ENCODE measurements at regions not wholly inside any gene's neighbourhood (a gene's known extent, or its start where the extent isn't known, plus 50 kb on each side); places are given as distances from the start of the nearest gene placed in this dataset.
"Not testable (repeated sequence)": the region's sequence is repeated elsewhere in the genome, so short reads cannot be mapped to it uniquely, and the experiment has no call there.

- peaks cover 2 to 6% (median 5%) of the 10 kb centered on the region in 3 donors for H3K27me3 Mint-ChIP-seq (ENCODE audit: low read depth in 3 of 3)
- no peaks in the 10 kb centered on the region for H3K4me1 Mint-ChIP-seq
- H3K9me3 Mint-ChIP-seq: peaks cover 0 to 9% (median 2%) of the 10 kb centered on the region in 6 donors
- H3K36me3 Mint-ChIP-seq: no peaks in the 10 kb centered on the region
- no peak for DNase-seq
- H3K4me3 Mint-ChIP-seq: no peak overlapping the region
- H3K27ac Mint-ChIP-seq: no peak overlapping the region
Measured at GRCh38 chr4:79850626-79851025, 222.4 kb downstream of the ANTXR2 start.

GRCh38 chr4:79848329-79848728, 224.7 kb downstream of the ANTXR2 start:
- DNase-seq: no peak
- Mint-ChIP-seq H3K27ac (no peak overlapping the region), H3K9me3 (peaks cover 8 to 17% (median 12%) of the 10 kb centered on the region in 6 donors), H3K4me3 (no peak overlapping the region), H3K36me3 (peaks cover 0 to 3% (median 0%) of the 10 kb centered on the region in 3 donors), H3K4me1 (no peaks in the 10 kb centered on the region), H3K27me3 (ENCODE audit: low read depth in 3 of 3) (peaks cover 3 to 5% (median 3%) of the 10 kb centered on the region in 3 donors)

- Mint-ChIP-seq H3K4me1 (no peaks in the 10 kb centered on the region), H3K36me3 (peaks cover 0 to 3% (median 0%) of the 10 kb centered on the region in 3 donors), H3K4me3 (no peak overlapping the region), H3K27ac (no peak overlapping the region), H3K27me3 (ENCODE audit: low read depth in 3 of 3) (peaks cover 3% of the 10 kb centered on the region in 3 donors), H3K9me3 (peaks cover 10 to 22% (median 18%) of the 10 kb centered on the region in 6 donors)
- no peak for DNase-seq
Measured at GRCh38 chr4:79847411-79847810, 225.6 kb downstream of the ANTXR2 start.

- DNase-seq: no peak
- Mint-ChIP-seq H3K4me3 (no peak overlapping the region), H3K4me1 (no peaks in the 10 kb centered on the region), H3K27ac (no peak overlapping the region), H3K36me3 (peaks cover 0 to 4% (median 3%) of the 10 kb centered on the region in 3 donors), H3K9me3 (peaks cover 17 to 33% (median 22%) of the 10 kb centered on the region in 6 donors), H3K27me3 (ENCODE audit: low read depth in 3 of 3) (peaks cover 0 to 3% (median 3%) of the 10 kb centered on the region in 3 donors)
Measured at GRCh38 chr4:79842162-79842561, 230.9 kb downstream of the ANTXR2 start.

DNA sequence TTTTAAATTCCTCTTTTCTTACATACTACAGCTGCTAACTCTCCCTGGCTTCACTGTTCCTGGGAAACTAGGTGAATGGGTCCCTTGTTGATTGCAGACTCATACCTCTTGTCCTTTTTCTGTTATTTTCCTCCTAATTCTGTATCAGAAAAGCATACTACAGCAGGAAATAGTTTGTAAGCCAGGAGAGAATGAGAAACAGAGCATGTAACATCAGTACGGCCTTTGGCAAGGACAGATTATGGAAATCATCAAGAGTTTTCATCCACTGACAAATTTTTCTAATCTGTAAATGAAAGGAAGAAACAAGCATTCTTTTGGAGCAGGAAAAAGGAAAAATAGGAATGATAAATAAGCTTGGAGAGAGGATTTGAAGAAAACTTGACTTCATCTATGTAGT, 239.2 kb downstream of the ANTXR2 start:
- peaks cover 0 to 9% (median 4%) of the 10 kb centered on the region in 3 donors for H3K27me3 Mint-ChIP-seq (ENCODE audit: low read depth in 3 of 3)
- H3K4me3 Mint-ChIP-seq: no peak overlapping the region
- no peak overlapping the region for H3K27ac Mint-ChIP-seq
- no peaks in the 10 kb centered on the region for H3K36me3 Mint-ChIP-seq
- no peak for DNase-seq
- H3K9me3 Mint-ChIP-seq: peaks cover 0 to 14% (median 4%) of the 10 kb centered on the region in 6 donors
- H3K4me1 Mint-ChIP-seq: no peaks in the 10 kb centered on the region

GRCh38 chr4:79831701-79832514, 241.1 kb downstream of the ANTXR2 start:
- H3K36me3 Mint-ChIP-seq: no peaks in the 10 kb centered on the region
- DNase-seq: no peak
- H3K9me3 Mint-ChIP-seq: peaks cover 0 to 9% (median 3%) of the 10 kb centered on the region in 6 donors
- peaks cover 0 to 6% (median 4%) of the 10 kb centered on the region in 3 donors for H3K27me3 Mint-ChIP-seq (ENCODE audit: low read depth in 3 of 3)
- H3K4me3 Mint-ChIP-seq: no peak overlapping the region
- H3K4me1 Mint-ChIP-seq: no peaks in the 10 kb centered on the region
- no peak overlapping the region for H3K27ac Mint-ChIP-seq

- peaks cover 0 to 4% (median under 1%) of the 10 kb centered on the region in 6 donors for H3K9me3 Mint-ChIP-seq
- no peaks in the 10 kb centered on the region for H3K4me1 Mint-ChIP-seq
- H3K27me3 Mint-ChIP-seq (ENCODE audit: low read depth in 3 of 3): peaks cover 0 to 6% (median 4%) of the 10 kb centered on the region in 3 donors
- H3K36me3 Mint-ChIP-seq: no peaks in the 10 kb centered on the region
- H3K27ac Mint-ChIP-seq: no peak overlapping the region
- no peak overlapping the region for H3K4me3 Mint-ChIP-seq
- DNase-seq: no peak
Measured at GRCh38 chr4:79831119-79831528, 241.9 kb downstream of the ANTXR2 start.

DNA sequence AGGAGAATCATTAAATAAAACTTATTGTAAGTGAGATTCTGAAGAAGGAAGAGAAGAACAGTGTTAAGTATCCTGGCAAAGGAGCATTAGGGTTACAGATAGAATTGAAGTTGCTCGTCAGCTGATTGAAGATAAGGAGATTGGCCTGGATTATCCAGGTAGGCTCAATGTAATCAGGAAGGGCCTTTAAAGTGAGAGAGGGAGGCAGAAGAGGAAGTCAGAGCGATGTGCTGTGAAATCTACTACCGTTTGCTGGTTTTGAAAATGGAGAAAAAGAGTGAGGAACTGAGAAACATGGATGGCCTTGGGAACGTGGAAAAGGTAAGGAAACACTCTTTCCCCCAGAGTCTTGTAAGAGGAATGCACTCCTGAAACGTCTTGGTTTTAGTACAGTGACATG, 245.7 kb downstream of the ANTXR2 start:
- peaks cover 0 to 7% (median 4%) of the 10 kb centered on the region in 6 donors for H3K9me3 Mint-ChIP-seq
- peaks cover 0 to 6% (median 3%) of the 10 kb centered on the region in 3 donors for H3K27me3 Mint-ChIP-seq (ENCODE audit: low read depth in 3 of 3)
- no peaks in the 10 kb centered on the region for H3K36me3 Mint-ChIP-seq
- DNase-seq: no peak
- no peak overlapping the region for H3K4me3 Mint-ChIP-seq
- no peak overlapping the region for H3K27ac Mint-ChIP-seq
- H3K4me1 Mint-ChIP-seq: no peaks in the 10 kb centered on the region

- H3K4me3 Mint-ChIP-seq: no peak overlapping the region
- H3K36me3 Mint-ChIP-seq: no peaks in the 10 kb centered on the region
- DNase-seq: no peak
- H3K27ac Mint-ChIP-seq: no peak overlapping the region
- no peaks in the 10 kb centered on the region for H3K4me1 Mint-ChIP-seq
- peaks cover 0 to 2% (median 0%) of the 10 kb centered on the region in 3 donors for H3K27me3 Mint-ChIP-seq (ENCODE audit: low read depth in 3 of 3)
- peaks cover 0 to 6% (median 4%) of the 10 kb centered on the region in 6 donors for H3K9me3 Mint-ChIP-seq
Measured at GRCh38 chr4:79823148-79823763, 249.8 kb downstream of the ANTXR2 start.

GRCh38 chr4:79820427-79820826, 252.6 kb downstream of the ANTXR2 start:
- no peak overlapping the region for H3K4me3 Mint-ChIP-seq
- peaks cover 0 to 4% (median 0%) of the 10 kb centered on the region in 3 donors for H3K36me3 Mint-ChIP-seq

DNA sequence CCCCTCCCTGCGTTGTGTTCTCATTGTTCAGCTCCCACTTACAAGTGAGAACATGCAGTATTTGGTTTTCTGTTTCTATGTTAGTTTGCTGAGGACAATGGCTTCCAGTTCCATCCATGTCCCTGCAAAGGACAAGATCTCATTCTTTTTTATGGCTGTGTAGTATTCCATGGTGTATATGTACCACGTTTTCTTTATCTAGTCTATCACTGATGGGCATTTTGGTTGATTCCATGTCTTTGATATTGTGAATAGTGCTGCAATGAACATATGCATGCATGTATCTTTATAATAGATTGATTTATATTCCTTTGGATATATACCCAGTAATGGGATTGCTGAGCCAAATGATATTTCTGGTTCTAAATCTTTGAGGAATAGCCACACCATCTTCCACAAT, 265.1 kb downstream of the ANTXR2 start:
- H3K27me3 Mint-ChIP-seq (ENCODE audit: low read depth in 3 of 3); H3K36me3 Mint-ChIP-seq; H3K27ac Mint-ChIP-seq; DNase-seq; H3K4me1 Mint-ChIP-seq; H3K4me3 Mint-ChIP-seq: not testable (repeated sequence)
- H3K9me3 Mint-ChIP-seq: peaks cover 0 to 10% (median under 1%) of the 10 kb centered on the region in 6 donors

More at GRCh38 chr4:79820427-79820826, 252.6 kb downstream of the ANTXR2 start:
- DNase-seq: no peak
- H3K27ac Mint-ChIP-seq: no peak overlapping the region
- no peaks in the 10 kb centered on the region for H3K27me3 Mint-ChIP-seq (ENCODE audit: low read depth in 3 of 3)
- no peaks in the 10 kb centered on the region for H3K4me1 Mint-ChIP-seq
- peaks cover 2 to 15% (median 9%) of the 10 kb centered on the region in 6 donors for H3K9me3 Mint-ChIP-seq

GRCh38 chr4:79798047-79798446, 275.0 kb downstream of the ANTXR2 start:
- DNase-seq: no peak
- peaks cover 1 to 3% (median 2%) of the 10 kb centered on the region in 3 donors for H3K27me3 Mint-ChIP-seq (ENCODE audit: low read depth in 3 of 3)
- H3K36me3 Mint-ChIP-seq: no peaks in the 10 kb centered on the region
- H3K4me3 Mint-ChIP-seq: no peak overlapping the region
- no peak overlapping the region for H3K27ac Mint-ChIP-seq
- H3K9me3 Mint-ChIP-seq: peaks cover 0 to 3% (median under 1%) of the 10 kb centered on the region in 6 donors
- no peaks in the 10 kb centered on the region for H3K4me1 Mint-ChIP-seq

GRCh38 chr4:79796948-79797347, 276.1 kb downstream of the ANTXR2 start:
- Mint-ChIP-seq H3K4me3 (no peak overlapping the region), H3K4me1 (no peaks in the 10 kb centered on the region), H3K27me3 (ENCODE audit: low read depth in 3 of 3) (peaks cover 1 to 4% (median 2%) of the 10 kb centered on the region in 3 donors), H3K36me3 (no peaks in the 10 kb centered on the region), H3K9me3 (peaks cover 0 to 8% (median 1%) of the 10 kb centered on the region in 6 donors), H3K27ac (no peak overlapping the region)
- no peak for DNase-seq

DNA sequence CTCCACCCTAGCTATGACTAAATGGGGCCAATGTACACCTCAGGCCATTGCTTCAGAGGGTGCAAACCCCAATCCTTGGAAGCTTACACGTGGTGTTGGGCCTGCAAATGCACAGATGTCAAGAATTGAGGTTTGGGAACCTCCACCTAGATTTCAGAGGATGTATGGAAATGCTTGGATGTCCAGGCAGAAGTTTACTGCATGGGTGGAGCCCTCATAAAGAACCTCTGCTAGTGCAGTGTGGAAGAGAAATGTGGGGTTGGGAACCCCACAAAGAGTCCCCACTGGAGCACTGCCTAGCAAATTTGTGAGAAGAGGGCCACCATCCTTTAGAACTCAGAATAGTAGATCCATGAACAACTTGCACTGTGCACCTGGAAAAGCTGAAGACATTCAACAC, 284.1 kb downstream of the ANTXR2 start:
- peaks cover 6 to 39% (median 22%) of the 10 kb centered on the region in 6 donors for H3K9me3 Mint-ChIP-seq
- H3K4me1 Mint-ChIP-seq: no peaks in the 10 kb centered on the region
- no peak for DNase-seq
- H3K4me3 Mint-ChIP-seq: no peak overlapping the region
- H3K27ac Mint-ChIP-seq: no peak overlapping the region
- H3K36me3 Mint-ChIP-seq: no peaks in the 10 kb centered on the region
- H3K27me3 Mint-ChIP-seq (ENCODE audit: low read depth in 3 of 3): peaks cover 0 to 4% (median 1%) of the 10 kb centered on the region in 3 donors

Measured in immature natural killer cell (primary cell).